ENCODE measurements at regions not wholly inside any gene's neighbourhood (a gene's known extent, or its start where the extent isn't known, plus 50 kb on each side); places are given as distances from the start of the nearest gene placed in this dataset.

- in situ Hi-C loops (cut with MboI; ENCODE audit: low pct_unique_long_range_greater_than_20kb, low sequenced_read_pairs, unreplicated experiment) = no loop called here
- TF ChIP-seq CTCF (IDR thresholded peaks at IDR 0.05; ENCODE audit: extremely low read depth, insufficient read depth, missing control alignments) = no peak
- DNase-seq (ENCODE audit: low spot score) = no peak
Measured at GRCh38 chr12:124486346-124486963, 81.0 kb downstream of the NCOR2 start.

- no peak for DNase-seq (ENCODE audit: low spot score)
- in situ Hi-C loops (cut with MboI; ENCODE audit: low pct_unique_long_range_greater_than_20kb, low sequenced_read_pairs, unreplicated experiment) = no loop called here
- no peak for TF ChIP-seq CTCF (IDR thresholded peaks at IDR 0.05; ENCODE audit: extremely low read depth, insufficient read depth, missing control alignments)
Measured at GRCh38 chr12:124485371-124485770, 82.0 kb downstream of the NCOR2 start.

DNA sequence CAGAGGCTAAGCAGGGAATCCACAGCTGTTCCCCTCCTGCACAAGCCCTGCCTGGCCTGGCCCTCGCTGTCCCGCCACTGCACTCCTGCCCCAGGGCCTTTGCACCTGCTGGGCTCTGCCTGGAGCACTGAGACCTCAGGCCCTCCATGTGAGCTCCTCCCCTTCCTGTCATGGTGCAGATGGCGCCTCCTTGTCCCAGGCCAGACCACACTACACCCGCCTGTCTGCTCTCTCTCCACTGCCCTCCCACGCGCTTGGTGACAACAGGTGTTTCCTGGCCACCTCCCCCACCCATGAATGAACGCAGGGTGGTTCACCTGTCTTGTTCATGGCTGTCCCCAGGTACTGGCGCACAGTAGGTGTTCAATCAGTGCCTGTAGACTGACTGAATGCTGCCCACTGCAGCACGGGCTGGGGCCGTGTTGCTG is 82.9 kb downstream of the NCOR2 start:
- peak; percentile 77 for DNase-seq (ENCODE audit: low spot score)
- TF ChIP-seq CTCF (IDR thresholded peaks at IDR 0.05; ENCODE audit: extremely low read depth, insufficient read depth, missing control alignments) = no peak
- in situ Hi-C loops (cut with MboI; ENCODE audit: low pct_unique_long_range_greater_than_20kb, low sequenced_read_pairs, unreplicated experiment) = no loop called here

DNA sequence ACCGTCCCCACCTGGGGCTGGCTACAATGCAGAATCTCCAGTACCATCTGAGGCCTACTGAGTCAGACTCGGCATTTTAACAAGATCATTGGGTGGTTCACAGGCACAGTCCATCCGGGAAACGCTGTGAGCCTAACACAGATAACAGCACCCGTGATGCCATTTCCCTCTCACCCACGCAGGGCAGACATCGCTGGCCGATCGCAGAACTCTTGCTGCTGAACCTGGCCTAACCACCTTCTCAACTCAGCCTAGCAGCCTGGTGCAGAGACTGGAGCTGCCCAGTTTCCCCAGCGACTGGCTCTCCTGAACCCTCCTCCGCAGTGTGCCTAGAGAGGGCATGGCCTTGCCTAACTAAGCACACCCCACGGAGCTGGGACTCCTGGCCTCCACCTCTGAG is 83.3 kb downstream of the NCOR2 start:
- TF ChIP-seq CTCF (IDR thresholded peaks at IDR 0.05; ENCODE audit: extremely low read depth, insufficient read depth, missing control alignments) = no peak
- no peak for DNase-seq (ENCODE audit: low spot score)
- in situ Hi-C loops (cut with MboI; ENCODE audit: low pct_unique_long_range_greater_than_20kb, low sequenced_read_pairs, unreplicated experiment) = no loop called here

GRCh38 chr12:124482901-124483799 is 84.3 kb downstream of the NCOR2 start:
- no peak for TF ChIP-seq CTCF (IDR thresholded peaks at IDR 0.05; ENCODE audit: extremely low read depth, insufficient read depth, missing control alignments)
- DNase-seq (ENCODE audit: low spot score) = no peak
- in situ Hi-C loops (cut with MboI; ENCODE audit: low pct_unique_long_range_greater_than_20kb, low sequenced_read_pairs, unreplicated experiment) = no loop called here

DNA sequence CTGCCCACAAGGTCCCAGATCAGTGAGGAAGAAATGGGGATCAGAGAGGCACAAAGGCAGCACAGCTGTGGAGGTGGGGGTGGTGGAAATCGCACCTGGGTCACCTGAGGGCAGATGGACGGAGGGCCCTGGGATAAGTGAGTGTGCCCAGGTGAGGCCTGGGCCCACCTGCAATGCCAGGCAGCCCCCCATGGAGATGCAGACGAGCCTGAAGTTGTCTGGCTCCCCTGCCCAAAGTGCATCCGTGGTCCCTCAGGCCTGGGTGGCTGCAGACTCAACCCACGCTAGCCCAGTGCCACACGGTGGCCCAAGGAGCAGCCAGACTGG is 84.9 kb downstream of the NCOR2 start:
- in situ Hi-C loops (cut with MboI; ENCODE audit: low pct_unique_long_range_greater_than_20kb, low sequenced_read_pairs, unreplicated experiment) = no loop called here
- DNase-seq (ENCODE audit: low spot score) = no peak
- TF ChIP-seq CTCF (IDR thresholded peaks at IDR 0.05; ENCODE audit: extremely low read depth, insufficient read depth, missing control alignments) = no peak

All from GM13977 (cell line).